ENCODE measurements at regions not wholly inside any gene's neighbourhood (a gene's known extent, or its start where the extent isn't known, plus 50 kb on each side); places are given as distances from the start of the nearest gene placed in this dataset.
"Not testable (repeated sequence)": the region's sequence is repeated elsewhere in the genome, so short reads cannot be mapped to it uniquely, and the experiment has no call there.

DNA sequence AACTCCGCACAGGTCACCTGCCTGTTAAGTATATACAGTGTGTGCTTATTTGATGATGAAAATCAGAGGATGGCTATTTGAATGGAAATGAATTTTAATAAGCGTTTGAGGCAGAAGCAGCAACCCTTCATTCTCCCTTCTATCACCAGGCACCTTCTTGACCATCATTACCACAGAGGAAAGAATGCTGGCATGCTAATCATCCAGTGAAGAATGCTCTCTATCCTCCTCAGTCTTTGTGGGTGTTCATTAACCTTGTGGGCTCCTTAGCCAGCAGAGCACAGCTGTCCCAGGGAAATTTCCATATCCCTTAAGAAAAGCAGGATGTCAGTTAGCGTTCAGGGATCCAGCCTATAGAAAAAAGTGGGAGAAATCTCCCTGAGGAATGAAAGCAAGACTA lies 428.0 kb upstream of the CAMK1G start:
- DNase-seq (ENCODE audit: insufficient read length), result no peak
- FAIRE-seq, result no peak

DNA sequence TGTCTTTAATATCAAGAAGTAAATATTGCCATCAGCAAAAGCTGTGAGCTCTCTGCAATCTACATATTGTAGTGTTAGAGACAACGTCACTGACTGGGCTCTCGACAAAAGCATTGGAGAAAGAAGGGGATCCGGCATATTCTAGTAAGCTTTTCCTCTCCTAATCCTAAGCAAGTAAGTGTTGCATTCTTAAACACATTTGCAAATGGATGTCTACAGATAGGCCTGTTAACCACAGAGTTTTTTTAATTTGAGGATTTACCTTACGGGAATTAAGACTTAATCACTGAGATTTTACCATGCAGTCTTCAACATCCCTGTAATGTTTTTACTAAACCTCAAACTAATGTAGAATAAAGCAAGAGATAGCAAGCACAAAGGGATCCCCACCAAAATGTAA lies 426.5 kb upstream of the CAMK1G start:
- DNase-seq (ENCODE audit: insufficient read length) (no peak), FAIRE-seq (no peak)
- TF ChIP-seq TAF1 (IDR thresholded peaks at IDR 0.05; ENCODE audit: borderline replicate concordance, low read depth, low read length) (no peak), POLR2AphosphoS5 (IDR thresholded peaks at IDR 0.05; ENCODE audit: low read depth, low read length) (no peak), POLR2A (IDR thresholded peaks at IDR 0.05; ENCODE audit: low read depth, low read length) (no peak)

More for the DNA sequence above, 428.0 kb upstream of the CAMK1G start:
- TF ChIP-seq TAF1 (IDR thresholded peaks at IDR 0.05; ENCODE audit: borderline replicate concordance, low read depth, low read length) (no peak), POLR2AphosphoS5 (IDR thresholded peaks at IDR 0.05; ENCODE audit: low read depth, low read length) (no peak), POLR2A (IDR thresholded peaks at IDR 0.05; ENCODE audit: low read depth, low read length) (no peak)

DNA sequence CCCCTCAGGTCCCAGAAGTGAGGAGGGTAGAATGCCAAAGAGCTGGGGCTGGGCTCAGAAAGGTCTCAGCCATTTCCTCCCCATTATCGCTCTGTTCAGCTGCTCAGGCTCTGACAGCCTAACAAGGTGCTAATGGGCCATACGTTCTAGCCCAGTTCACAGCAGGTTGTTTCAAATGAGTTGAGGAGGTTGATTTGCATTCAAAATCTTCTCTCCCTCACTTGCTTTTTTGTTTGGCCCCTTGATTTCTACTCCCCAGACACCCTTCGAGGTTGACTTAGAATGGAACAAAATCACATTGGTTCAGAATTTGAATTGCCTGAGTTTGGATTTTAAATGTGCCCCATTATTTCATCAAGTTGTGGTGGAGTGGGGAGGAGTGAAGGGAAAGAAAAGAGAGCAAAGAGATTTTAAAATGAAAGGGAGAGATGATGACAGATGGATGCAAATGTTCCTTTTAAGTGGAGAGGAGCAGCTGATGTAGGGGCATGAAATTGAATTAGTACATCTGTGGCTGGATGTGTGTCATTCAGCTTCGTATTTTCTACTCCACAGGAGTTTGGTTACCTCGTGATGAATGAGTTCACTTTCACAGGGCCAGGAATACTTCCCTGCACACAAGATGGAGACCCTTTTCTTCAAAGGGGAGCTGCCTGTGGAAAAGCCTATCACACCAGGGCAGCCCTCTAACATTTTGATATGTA lies 425.8 kb upstream of the CAMK1G start:
- DNase-seq (ENCODE audit: insufficient read length) (no peak), FAIRE-seq (peak; percentile 27)
- TF ChIP-seq POLR2AphosphoS5 (IDR thresholded peaks at IDR 0.05; ENCODE audit: low read depth, low read length), result no peak
- no peak for TF ChIP-seq POLR2A (IDR thresholded peaks at IDR 0.05; ENCODE audit: low read depth, low read length)
- no peak for TF ChIP-seq TAF1 (IDR thresholded peaks at IDR 0.05; ENCODE audit: borderline replicate concordance, low read depth, low read length)

DNA sequence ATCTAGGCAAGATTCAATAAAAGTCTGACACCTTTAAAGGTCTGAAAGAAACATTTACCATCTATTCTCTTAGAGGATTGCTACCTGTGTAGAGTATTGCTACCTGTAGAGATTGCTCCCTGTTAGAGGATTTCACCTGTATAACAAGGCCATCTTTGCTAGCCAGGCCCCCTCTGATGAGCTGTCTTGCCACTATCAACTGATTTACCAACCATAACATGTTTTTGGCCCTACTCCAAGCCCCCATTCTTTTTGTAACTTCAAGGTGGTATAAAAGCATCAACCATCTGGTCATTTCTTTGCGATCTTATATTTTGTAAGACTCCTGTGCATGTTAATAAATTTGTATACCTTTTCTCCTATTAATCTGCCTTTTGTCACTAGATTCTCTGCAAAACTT lies 424.7 kb upstream of the CAMK1G start:
- TF ChIP-seq TAF1 (IDR thresholded peaks at IDR 0.05; ENCODE audit: borderline replicate concordance, low read depth, low read length) (no peak), POLR2AphosphoS5 (IDR thresholded peaks at IDR 0.05; ENCODE audit: low read depth, low read length) (no peak), POLR2A (IDR thresholded peaks at IDR 0.05; ENCODE audit: low read depth, low read length) (no peak)
- no peak for FAIRE-seq
- DNase-seq (ENCODE audit: insufficient read length), result no peak

DNA sequence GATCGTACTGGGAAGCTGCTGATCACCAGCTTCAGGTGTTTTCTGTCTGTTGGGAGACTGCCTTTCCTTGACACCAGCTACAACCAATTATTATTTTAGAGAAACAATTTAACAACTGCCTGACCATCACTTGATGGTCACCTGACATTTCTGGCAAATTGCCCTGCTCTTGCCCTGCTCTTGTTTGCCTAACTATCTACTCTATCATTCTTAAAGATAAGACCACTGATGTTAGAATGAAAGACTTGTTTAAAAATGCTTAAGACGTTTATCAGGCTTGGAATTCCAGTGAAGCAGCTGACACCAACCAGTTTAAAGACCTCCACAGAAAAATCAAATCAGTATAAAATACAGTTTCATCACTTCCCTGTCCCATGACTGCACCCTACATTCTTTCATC lies 423.3 kb upstream of the CAMK1G start:
- no peak for TF ChIP-seq TAF1 (IDR thresholded peaks at IDR 0.05; ENCODE audit: borderline replicate concordance, low read depth, low read length)
- no peak for TF ChIP-seq POLR2AphosphoS5 (IDR thresholded peaks at IDR 0.05; ENCODE audit: low read depth, low read length)
- no peak for TF ChIP-seq POLR2A (IDR thresholded peaks at IDR 0.05; ENCODE audit: low read depth, low read length)
- FAIRE-seq (no peak), DNase-seq (ENCODE audit: insufficient read length) (no peak)

DNA sequence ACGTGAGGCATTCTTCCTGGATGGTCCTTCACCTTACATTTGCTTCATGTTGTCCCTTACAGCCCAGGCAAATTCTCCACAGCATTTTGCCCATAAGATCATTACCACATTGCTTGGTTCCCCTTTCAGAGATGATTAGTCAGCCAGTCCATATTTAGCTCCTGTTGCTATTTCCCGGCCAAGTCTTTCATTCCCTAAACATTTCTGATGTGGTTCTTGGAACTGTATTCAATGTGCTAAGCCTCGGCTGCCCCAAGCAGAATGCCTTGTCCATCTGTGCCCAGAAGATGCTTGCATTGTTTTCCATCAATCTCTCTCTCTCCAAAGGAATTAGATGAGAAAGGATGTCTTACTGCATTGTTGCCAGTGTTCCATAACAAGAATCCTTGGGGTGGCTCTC lies 420.9 kb upstream of the CAMK1G start:
- FAIRE-seq (no peak), DNase-seq (ENCODE audit: insufficient read length) (no peak)
- TF ChIP-seq TAF1 (IDR thresholded peaks at IDR 0.05; ENCODE audit: borderline replicate concordance, low read depth, low read length), result no peak
- no peak for TF ChIP-seq POLR2A (IDR thresholded peaks at IDR 0.05; ENCODE audit: low read depth, low read length)
- no peak for TF ChIP-seq POLR2AphosphoS5 (IDR thresholded peaks at IDR 0.05; ENCODE audit: low read depth, low read length)

DNA sequence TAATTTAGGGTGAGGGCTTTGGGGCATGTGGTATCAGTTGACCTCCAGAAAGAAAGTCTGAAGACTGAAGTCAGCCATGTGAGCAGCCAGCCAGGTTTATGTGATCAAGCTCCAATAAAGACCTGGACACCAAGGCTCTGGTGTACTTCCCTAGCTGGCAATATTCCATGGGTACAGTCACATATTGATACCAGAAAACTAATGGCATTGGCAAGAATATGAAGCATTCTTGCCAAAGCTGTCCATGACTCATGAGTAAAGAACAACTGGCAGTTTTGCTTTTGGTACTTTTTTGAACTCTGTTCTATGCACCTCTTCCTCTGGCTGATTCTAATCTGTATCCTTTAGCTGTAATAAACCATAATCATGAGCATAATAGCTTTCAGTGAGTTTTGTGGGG lies 415.3 kb upstream of the CAMK1G start:
- no peak for TF ChIP-seq POLR2AphosphoS5 (IDR thresholded peaks at IDR 0.05; ENCODE audit: low read depth, low read length)
- no peak for TF ChIP-seq POLR2A (IDR thresholded peaks at IDR 0.05; ENCODE audit: low read depth, low read length)
- no peak for TF ChIP-seq TAF1 (IDR thresholded peaks at IDR 0.05; ENCODE audit: borderline replicate concordance, low read depth, low read length)
- FAIRE-seq, result no peak
- DNase-seq (ENCODE audit: insufficient read length), result no peak

DNA sequence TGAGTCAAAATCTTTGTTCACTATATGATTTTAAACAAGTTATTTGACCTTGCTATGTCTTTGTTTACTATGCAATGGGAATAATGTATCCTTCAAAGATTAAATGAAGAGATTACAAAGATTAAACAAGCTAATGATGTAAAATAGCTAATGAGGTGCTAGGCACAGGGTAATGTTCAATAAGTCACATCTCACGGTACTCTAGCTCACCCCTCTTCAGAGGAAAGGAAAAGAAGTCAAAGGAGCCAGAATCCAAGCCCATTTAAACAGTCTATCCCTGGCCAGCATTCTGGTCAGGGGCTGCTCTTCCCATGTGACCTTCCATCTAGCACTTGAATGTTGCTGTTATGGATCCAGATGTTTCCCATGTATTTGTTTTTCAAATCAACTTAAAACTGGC lies 412.4 kb upstream of the CAMK1G start:
- FAIRE-seq (no peak), DNase-seq (ENCODE audit: insufficient read length) (no peak)
- no peak for TF ChIP-seq TAF1 (IDR thresholded peaks at IDR 0.05; ENCODE audit: borderline replicate concordance, low read depth, low read length)
- no peak for TF ChIP-seq POLR2A (IDR thresholded peaks at IDR 0.05; ENCODE audit: low read depth, low read length)
- no peak for TF ChIP-seq POLR2AphosphoS5 (IDR thresholded peaks at IDR 0.05; ENCODE audit: low read depth, low read length)

DNA sequence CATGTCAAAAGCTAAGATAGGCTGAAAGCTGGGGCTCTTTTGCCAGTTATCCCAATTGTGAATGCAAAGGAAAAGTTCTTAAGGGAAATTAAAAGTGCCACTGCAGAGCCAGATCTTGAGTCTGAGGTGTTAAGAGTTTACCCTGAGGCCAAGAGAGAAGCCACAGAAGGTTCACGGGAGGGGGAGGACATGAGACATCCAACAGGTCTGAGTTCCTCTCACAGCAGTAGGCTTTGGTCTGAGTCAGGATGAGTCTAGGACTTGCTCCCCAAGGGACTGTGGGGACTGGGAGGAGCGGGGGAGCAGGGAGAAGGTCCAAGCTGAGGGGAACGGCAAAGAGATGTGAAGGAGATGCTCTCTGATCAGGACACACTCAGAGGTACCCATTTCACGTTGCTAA lies 411.2 kb upstream of the CAMK1G start:
- no peak for FAIRE-seq
- TF ChIP-seq POLR2AphosphoS5 (IDR thresholded peaks at IDR 0.05; ENCODE audit: low read depth, low read length), result no peak
- TF ChIP-seq POLR2A (IDR thresholded peaks at IDR 0.05; ENCODE audit: low read depth, low read length), result no peak
- TF ChIP-seq TAF1 (IDR thresholded peaks at IDR 0.05; ENCODE audit: borderline replicate concordance, low read depth, low read length), result no peak
- no peak for DNase-seq (ENCODE audit: insufficient read length)

DNA sequence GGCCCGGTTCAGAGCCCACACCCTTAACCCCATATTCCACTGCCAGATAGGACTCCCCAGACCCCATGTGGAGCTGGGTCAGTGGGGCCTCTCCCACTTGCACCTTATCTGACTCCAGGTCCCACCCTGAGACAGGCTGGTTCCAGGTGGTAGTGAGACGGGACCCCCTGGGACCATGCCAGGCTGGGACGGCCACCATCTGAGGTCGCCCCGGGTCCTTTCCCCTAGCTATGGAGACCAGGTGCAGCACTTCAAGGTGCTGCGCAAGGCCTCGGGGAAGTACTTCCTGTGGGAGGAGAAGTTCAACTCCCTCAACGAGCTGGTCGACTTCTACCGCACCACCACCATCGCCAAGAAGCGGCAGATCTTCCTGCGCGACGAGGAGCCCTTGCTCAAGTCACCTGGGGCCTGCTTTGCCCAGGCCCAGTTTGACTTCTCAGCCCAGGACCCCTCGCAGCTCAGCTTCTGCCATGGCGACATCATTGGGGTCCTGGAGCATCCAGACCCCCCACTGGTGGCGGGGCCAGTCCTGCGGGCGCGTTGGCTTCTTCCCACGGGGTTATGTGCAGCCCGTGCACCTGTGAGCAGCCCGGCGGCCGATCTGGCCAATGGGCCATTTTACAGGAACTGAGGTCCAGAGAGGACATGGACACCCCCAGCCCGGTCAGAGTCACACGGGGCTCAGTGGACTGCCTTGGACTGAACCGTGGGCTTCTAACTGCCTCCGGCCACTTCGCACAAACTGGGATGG lies 410.5 kb upstream of the CAMK1G start:
- not testable (repeated sequence) for DNase-seq (ENCODE audit: insufficient read length); FAIRE-seq

DNA sequence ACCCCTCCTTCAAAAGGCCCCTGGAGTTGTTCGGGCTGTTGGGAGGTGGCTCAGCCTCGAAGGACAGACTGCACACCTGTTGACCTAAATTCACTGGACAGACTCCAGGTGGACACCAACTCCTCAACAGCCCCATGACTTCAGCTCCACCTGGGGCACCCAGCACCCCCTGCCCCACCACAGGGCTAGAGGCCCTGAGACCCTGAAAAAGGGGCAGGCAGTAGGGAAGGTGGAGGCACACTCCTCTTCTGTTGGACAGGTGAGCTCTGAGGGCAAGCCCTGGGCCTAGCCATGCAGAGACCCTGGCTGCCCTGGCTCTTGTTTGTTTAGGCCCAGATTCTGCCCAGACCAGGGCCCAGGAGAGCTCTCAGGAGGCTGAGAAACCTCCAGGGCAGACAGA lies 409.7 kb upstream of the CAMK1G start:
- not testable (repeated sequence) for FAIRE-seq; DNase-seq (ENCODE audit: insufficient read length)

DNA sequence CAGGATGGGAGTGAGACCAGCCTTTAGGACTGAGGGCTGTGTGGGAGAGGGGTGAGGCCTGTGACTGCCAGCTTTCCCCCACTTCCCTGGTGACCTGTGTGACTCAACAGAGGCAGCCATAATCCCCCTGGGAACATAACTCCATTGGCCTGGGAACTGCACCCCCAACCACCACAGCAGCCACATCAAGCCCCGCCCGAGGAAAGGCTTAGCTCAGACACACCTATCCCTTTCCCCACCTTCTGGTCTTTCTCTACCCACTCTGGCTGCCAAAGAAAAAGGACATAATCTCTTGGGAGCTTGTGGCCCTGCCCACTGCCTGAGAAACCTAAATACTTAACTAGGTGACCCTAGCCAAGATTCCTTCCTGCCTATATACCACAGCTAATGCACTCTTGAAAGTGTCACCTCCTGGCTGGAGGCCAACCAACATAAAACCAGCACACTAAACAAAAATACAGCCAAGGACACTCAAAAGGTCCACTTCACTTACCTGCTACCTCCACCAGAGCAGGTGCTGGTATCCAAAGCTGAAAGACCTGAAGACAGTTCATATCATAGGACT lies 406.6 kb upstream of the CAMK1G start:
- TF ChIP-seq TAF1 (IDR thresholded peaks at IDR 0.05; ENCODE audit: borderline replicate concordance, low read depth, low read length) (no peak), POLR2AphosphoS5 (IDR thresholded peaks at IDR 0.05; ENCODE audit: low read depth, low read length) (no peak), POLR2A (IDR thresholded peaks at IDR 0.05; ENCODE audit: low read depth, low read length) (no peak)
- no peak for DNase-seq (ENCODE audit: insufficient read length)
- FAIRE-seq, result no peak

Data from GM12892 (cell line).